BLaER1 treated with 17β-estradiol and CSF1 and Interleukin-3, amounts not matched to agents 10 nM and 100 nM (cell line): ENCODE measurements at regions not wholly inside any gene's neighbourhood (a gene's known extent, or its start where the extent isn't known, plus 50 kb on each side); places are given as distances from the start of the nearest gene placed in this dataset.
A peak's percentile ranks its signal among the peaks of the same experiment; 100 is the strongest.

Source experiments
- H3K27ac ChIP-seq, 11 experiments: shearing (Covaris generic); formaldehyde crosslinking; 2 replicates each; pipeline ENCODE4 v1.8.1; 2022
- H3K27me3 ChIP-seq, 11 experiments: shearing (Covaris generic); formaldehyde crosslinking; 2 replicates each; pipeline ENCODE4 v1.8.1; 2022
- H3K36me3 ChIP-seq, 11 experiments: shearing (Covaris generic); formaldehyde crosslinking; 2 replicates each; pipeline ENCODE4 v1.8.1; 2022
- H3K4me1 ChIP-seq, 10 experiments: shearing (Covaris generic); formaldehyde crosslinking; 2 replicates each; pipeline ENCODE4 v1.8.1; 2022
- H3K4me2 ChIP-seq, 11 experiments: shearing (Covaris generic); formaldehyde crosslinking; 2 replicates each; pipeline ENCODE4 v1.8.1; 2022
- H3K4me3 ChIP-seq, 10 experiments: shearing (Covaris generic); formaldehyde crosslinking; 2 replicates each; pipeline ENCODE4 v1.8.1; 2022
- H3K9ac ChIP-seq, 11 experiments: shearing (Covaris generic); formaldehyde crosslinking; 2 replicates each; pipeline ENCODE4 v1.8.1; 2022
- H3K9me3 ChIP-seq, 11 experiments: shearing (Covaris generic); formaldehyde crosslinking; replicated peaks in 1 of 11; 2 replicates each; pipeline ENCODE4 v1.8.1; 2022
- H4K20me1 ChIP-seq, 11 experiments: shearing (Covaris generic); formaldehyde crosslinking; 2 replicates each; pipeline ENCODE4 v1.8.1; 2022
- Cebpa-rat ChIP-seq, 11 experiments: shearing (Covaris generic); IDR thresholded peaks; 2 replicates each; pipeline ENCODE4 v1.8.1; 2022

DNA sequence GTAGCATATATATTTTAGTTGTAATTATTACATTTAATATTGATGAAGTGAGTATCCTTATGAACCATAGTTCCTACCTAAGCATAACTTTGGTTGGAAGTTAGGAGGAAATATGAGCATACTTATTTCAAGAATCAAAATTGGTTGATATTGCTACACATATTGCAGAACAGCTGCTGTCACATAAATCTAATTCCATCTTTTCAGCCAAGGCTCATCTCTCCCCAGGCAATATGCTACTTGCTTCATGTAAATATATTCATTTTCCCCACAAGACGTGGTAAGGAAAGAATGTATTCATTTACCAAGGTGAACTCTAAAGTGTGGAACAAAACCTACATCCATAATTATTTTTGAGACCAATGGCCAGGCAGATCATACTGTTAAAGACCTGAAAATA is 62.5 kb upstream of the HIF1A start:
- Histone ChIP-seq H3K4me1 (peaks cover 0 to 27% (median 0%) of the 10 kb centered on the region in 10 experiments; a peak in 5 of 20 replicates), H3K4me3 (no peak overlapping the region), H3K27ac (no peak overlapping the region), H3K27me3 (no peaks in the 10 kb centered on the region), H3K4me2 (no peak overlapping the region), H3K36me3 (no peaks in the 10 kb centered on the region), H3K9me3 (no peaks in the 10 kb centered on the region), H4K20me1 (no peaks in the 10 kb centered on the region), H3K9ac (no peak overlapping the region)
- no peak for TF ChIP-seq Cebpa-rat (IDR thresholded peaks at IDR 0.05)

DNA sequence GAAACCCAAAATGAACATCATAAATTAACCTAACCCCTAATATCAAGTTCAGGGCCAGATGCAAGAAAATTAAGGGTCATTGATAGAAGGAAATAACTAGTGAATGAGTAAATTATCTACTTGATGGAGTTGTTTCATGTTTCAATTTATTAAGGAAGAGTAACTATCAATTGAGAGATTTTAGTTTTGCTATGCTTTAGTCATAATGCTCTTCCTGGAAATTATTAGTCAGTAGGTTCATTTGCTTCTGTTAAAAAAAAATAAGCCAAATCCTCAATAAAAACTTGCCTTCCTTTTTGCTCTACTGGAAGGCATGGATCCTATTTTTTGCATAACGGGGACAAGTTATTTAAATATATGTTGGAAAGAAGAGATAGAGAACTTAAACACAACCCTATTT is 59.0 kb upstream of the HIF1A start:
- Histone ChIP-seq H3K9me3 (no peaks in the 10 kb centered on the region), H3K4me3 (no peak overlapping the region), H3K27me3 (no peaks in the 10 kb centered on the region), H3K4me2 (peak overlapping the region in 2 of 11 experiments; percentile 26 to 44; a peak in 4 of 22 replicates), H3K27ac (no peak overlapping the region), H3K9ac (no peak overlapping the region), H3K36me3 (no peaks in the 10 kb centered on the region), H3K4me1 (peaks cover 8 to 22% (median 11%) of the 10 kb centered on the region in 10 experiments; a peak in 18 of 20 replicates), H4K20me1 (no peaks in the 10 kb centered on the region)
- no peak for TF ChIP-seq Cebpa-rat (IDR thresholded peaks at IDR 0.05)

DNA sequence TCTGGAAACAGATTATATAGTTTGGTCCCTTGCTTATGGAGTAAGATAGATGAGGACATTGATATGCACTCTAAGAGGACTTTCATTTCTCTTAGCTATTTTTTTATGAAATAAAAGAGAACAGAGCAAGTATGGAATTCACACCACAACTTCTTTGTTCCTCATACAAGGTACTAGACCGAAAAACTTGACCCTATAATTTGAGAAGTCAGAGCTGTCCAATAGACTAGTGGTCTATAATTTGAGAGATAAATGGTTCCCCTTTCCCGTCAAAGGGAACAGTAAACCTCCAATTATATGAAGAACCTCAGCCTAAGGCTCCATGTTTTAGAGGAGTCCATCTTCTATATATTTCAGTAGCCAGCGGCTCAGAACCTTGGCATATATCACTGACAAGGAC is 58.5 kb upstream of the HIF1A start:
- no peaks in the 10 kb centered on the region for H3K36me3 ChIP-seq
- TF ChIP-seq Cebpa-rat (IDR thresholded peaks at IDR 0.05), result no peak
- no peaks in the 10 kb centered on the region for H3K27me3 ChIP-seq
- H3K4me3 ChIP-seq, result no peak overlapping the region
- peaks cover 8 to 22% (median 11%) of the 10 kb centered on the region in 10 experiments; a peak in 18 of 20 replicates for H3K4me1 ChIP-seq
- no peaks in the 10 kb centered on the region for H4K20me1 ChIP-seq
- H3K9me3 ChIP-seq, result no peaks in the 10 kb centered on the region
- H3K9ac ChIP-seq, result no peak overlapping the region
- peak overlapping the region in 2 of 11 experiments; percentile 26 to 44; a peak in 3 of 22 replicates for H3K4me2 ChIP-seq
- no peak overlapping the region for H3K27ac ChIP-seq

DNA sequence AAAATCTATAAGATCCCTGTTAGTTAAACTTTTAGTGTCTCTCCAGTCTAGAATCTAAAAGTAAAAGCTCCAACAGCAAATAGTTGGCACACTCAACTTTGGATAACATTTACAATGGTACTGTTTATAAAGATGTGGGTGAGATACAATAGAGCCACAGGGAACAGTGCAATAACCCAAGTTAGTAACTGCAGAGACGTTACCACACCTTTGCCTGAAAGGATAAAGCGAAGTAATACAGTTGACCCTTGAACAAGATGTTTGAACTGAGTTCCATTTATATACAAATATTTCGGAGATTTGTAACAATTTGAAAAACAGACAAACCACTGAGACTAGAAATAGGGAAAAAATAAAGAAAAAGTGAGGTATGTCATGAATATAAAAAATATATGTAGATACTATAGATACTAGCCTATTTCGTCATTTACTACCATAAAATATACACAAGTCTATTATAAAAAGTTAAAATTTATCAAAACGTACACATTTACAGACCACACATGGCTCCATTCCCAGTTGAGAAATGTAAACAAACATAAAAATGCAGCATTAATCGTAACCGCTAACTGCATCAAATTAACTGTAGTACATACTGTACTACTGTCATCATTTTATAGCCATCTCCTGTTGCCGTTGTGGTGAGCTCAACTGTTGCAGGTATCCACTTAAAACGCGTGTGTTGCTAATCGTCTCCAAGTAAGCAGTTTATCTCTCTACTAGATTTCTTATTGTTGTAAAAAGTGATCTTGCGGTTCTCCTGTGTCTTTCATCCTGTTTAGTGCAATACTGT is 56.5 kb upstream of the HIF1A start:
- no peaks in the 10 kb centered on the region for H4K20me1 ChIP-seq
- no peaks in the 10 kb centered on the region for H3K36me3 ChIP-seq
- no peaks in the 10 kb centered on the region for H3K9me3 ChIP-seq
- peaks cover 8 to 28% (median 18%) of the 10 kb centered on the region in 10 experiments; a peak in 18 of 20 replicates for H3K4me1 ChIP-seq
- H3K4me2 ChIP-seq, result no peak overlapping the region
- no peak overlapping the region for H3K4me3 ChIP-seq
- no peak overlapping the region for H3K27ac ChIP-seq
- H3K27me3 ChIP-seq, result no peaks in the 10 kb centered on the region
- H3K9ac ChIP-seq, result no peak overlapping the region
- no peak for TF ChIP-seq Cebpa-rat (IDR thresholded peaks at IDR 0.05)

DNA sequence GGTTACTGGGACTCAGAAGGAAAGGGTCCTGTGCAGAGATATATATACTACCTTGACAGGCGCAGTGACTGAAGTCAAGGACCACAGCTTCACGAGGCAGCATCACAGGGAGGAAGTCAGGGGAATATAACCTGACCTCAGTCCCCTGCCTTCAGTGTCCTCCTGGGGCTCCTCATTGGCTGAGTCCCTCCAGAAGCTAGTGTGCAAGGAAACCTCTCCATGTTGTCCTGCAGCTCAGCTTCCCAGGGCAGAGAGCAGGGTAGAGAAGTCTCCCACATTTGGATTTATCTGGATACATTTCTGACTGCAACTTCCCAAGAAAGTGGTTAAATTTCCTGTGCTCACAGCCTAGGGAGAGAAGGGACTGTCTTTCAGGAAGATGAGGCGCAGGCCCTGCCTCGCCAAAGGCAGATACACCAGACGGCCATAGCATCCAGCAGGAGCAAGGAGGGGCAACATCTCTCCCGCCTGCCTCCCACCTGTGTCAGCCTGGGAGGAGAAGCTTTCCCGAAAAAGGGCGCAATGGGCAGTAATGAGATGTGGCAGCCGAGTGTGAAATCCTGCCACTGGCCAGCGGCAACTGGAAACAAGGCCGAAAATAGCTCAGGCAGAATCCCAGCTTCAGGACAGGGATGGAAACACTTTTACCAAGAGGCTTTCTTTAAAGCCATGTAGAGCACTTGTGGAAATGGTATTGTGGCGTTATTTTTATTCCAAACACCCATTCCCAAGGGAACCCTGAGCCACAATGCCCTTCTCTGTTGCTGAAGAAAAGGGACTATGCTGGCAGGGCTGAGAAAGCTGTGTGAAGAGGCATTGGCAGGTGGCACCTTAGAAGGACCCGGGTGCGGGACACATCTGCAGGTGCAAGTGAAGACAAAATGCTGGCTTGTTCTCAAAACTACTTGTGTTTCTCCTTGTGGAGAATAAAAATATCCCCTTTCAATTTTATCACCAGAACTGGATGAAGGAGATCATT is 54.9 kb upstream of the HIF1A start:
- no peaks in the 10 kb centered on the region for H3K36me3 ChIP-seq
- H3K27ac ChIP-seq, result no peak overlapping the region
- peak overlapping the region in 8 of 11 experiments; percentile 2 to 61 (median 27); a peak in 14 of 22 replicates for H3K4me2 ChIP-seq
- H4K20me1 ChIP-seq, result no peaks in the 10 kb centered on the region
- no peak overlapping the region; a peak in 1 of 22 replicates for H3K9ac ChIP-seq
- H3K9me3 ChIP-seq, result no peaks in the 10 kb centered on the region
- H3K27me3 ChIP-seq, result no peaks in the 10 kb centered on the region
- H3K4me1 ChIP-seq, result peaks cover 8 to 34% (median 18%) of the 10 kb centered on the region in 10 experiments; a peak in 19 of 20 replicates
- no peak for TF ChIP-seq Cebpa-rat (IDR thresholded peaks at IDR 0.05)
- H3K4me3 ChIP-seq, result no peak overlapping the region

DNA sequence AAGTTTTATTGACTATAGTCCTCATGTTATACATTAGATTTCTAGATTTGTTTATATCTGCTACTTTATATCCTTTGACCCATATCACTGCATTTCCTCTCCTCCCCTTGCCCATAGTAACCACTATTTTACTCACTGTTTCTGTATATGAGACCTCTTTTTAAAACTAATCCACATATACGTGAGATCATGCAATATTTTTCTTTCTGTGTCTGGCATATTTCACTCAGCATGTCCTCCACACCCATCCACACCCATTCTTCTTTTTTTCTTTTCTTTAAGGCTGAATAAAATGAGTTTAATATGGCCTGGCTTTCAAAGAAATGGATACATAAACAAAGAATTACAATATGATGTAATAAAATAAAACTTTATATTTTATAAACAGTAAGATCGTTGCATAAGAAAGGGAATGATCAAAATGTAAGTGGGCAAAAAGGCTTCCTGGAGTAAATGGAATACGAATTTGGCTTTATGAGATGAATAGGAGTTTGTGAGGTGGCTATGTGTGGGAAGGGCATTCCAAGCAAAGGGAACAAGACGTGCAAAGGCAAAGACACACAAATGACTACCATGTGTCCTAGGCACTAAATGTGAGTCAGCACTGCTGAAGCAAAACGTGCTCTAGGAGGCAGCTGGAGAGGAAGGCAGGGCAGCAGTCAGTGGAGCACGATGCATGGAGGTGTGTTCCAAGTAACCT is 53.2 kb upstream of the HIF1A start:
- Histone ChIP-seq H3K36me3 (no peaks in the 10 kb centered on the region), H3K27me3 (no peaks in the 10 kb centered on the region), H3K4me2 (peak overlapping the region in 6 of 11 experiments; percentile 1 to 47 (median 24); a peak in 5 of 22 replicates), H3K9ac (no peak overlapping the region), H3K27ac (no peak overlapping the region), H3K4me1 (peaks cover 8 to 19% (median 17%) of the 10 kb centered on the region in 10 experiments; a peak in 19 of 20 replicates), H4K20me1 (no peaks in the 10 kb centered on the region), H3K9me3 (no peaks in the 10 kb centered on the region), H3K4me3 (no peak overlapping the region)
- no peak for TF ChIP-seq Cebpa-rat (IDR thresholded peaks at IDR 0.05)

DNA sequence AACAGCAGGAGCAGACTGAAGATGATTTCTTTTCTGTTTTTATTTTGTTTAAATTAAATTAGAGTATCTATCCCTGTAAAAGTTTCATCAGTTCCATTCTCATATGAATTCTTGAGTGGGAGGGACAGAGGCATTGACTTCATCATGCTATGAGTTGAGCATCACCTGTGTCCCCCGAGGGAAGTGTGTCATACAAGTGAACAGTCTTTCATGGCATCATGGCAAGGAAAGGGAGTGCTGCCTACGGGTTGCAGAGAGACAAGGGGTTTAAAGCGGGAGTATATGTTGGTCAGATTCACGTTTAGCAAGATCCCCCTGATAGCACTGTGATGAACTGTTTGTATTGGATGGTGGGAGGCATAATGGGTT is 52.7 kb upstream of the HIF1A start:
- no peak overlapping the region for H3K27ac ChIP-seq
- no peaks in the 10 kb centered on the region for H3K27me3 ChIP-seq
- no peak overlapping the region for H3K4me3 ChIP-seq
- H3K4me2 ChIP-seq, result peak overlapping the region in 6 of 11 experiments; percentile 1 to 47 (median 24); a peak in 5 of 22 replicates
- H3K9me3 ChIP-seq, result no peaks in the 10 kb centered on the region
- TF ChIP-seq Cebpa-rat (IDR thresholded peaks at IDR 0.05), result no peak
- H3K9ac ChIP-seq, result no peak overlapping the region
- peaks cover 8 to 19% (median 16%) of the 10 kb centered on the region in 10 experiments; a peak in 19 of 20 replicates for H3K4me1 ChIP-seq
- no peaks in the 10 kb centered on the region for H3K36me3 ChIP-seq
- no peaks in the 10 kb centered on the region for H4K20me1 ChIP-seq

DNA sequence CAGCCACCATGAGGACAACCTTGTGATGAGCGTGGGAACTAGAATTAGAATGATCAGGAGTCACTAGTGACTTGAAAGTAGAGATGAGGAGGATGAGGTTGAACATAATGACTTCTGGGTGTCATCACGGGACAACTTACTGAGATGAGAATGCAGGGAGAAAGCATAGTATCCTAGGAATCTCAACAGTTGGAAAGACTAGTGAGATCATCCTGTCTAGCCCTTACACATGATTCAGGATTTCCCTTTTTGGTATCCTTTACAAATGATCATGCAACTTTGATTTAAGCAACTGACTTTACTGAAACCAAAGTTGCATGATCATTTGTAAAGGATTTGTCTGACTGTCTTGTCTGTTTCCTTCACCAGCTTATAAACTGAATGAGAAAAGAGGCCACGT is 51.8 kb upstream of the HIF1A start:
- Histone ChIP-seq H3K9me3 (no peaks in the 10 kb centered on the region), H3K36me3 (no peaks in the 10 kb centered on the region), H3K27ac (no peak overlapping the region), H3K27me3 (no peaks in the 10 kb centered on the region), H3K4me1 (peaks cover 8 to 24% (median 18%) of the 10 kb centered on the region in 10 experiments; a peak in 19 of 20 replicates), H3K4me3 (no peak overlapping the region), H3K9ac (no peak overlapping the region), H4K20me1 (no peaks in the 10 kb centered on the region), H3K4me2 (peak overlapping the region in 2 of 11 experiments; percentile 12 to 35; a peak in 4 of 22 replicates)
- TF ChIP-seq Cebpa-rat (IDR thresholded peaks at IDR 0.05), result no peak
